22Rv1 (cell line): ENCODE measurements at regions not wholly inside any gene's neighbourhood (a gene's known extent, or its start where the extent isn't known, plus 50 kb on each side); places are given as distances from the start of the nearest gene placed in this dataset.

Source experiments
- CTCF ChIP-seq: fragments of 450-650 bp; IDR thresholded peaks from 2 replicates; pipeline ENCODE4 v1.5.1; 2017; ENCODE audit warnings: mild to moderate bottlenecking
- ZFX ChIP-seq: fragments of 450-650 bp; IDR thresholded peaks from 2 replicates; pipeline ENCODE4 v1.6.1; 2017; ENCODE audit warnings: antibody characterized with exemption, borderline replicate concordance

GRCh38 chr1:116311756-116312680 lies 61.0 kb upstream of the ATP1A1 start:
- no peak for TF ChIP-seq CTCF
- no peak for TF ChIP-seq ZFX
